ENCODE measurements at regions not wholly inside any gene's neighbourhood (a gene's known extent, or its start where the extent isn't known, plus 50 kb on each side); places are given as distances from the start of the nearest gene placed in this dataset.
"Not testable (repeated sequence)": the region's sequence is repeated elsewhere in the genome, so short reads cannot be mapped to it uniquely, and the experiment has no call there.

- no peak for DNase-seq (ENCODE audit: low read depth)
Measured at GRCh38 chr12:17358835-17359234, 731.2 kb downstream of the RERGL start.

GRCh38 chr12:17357396-17357795, 732.6 kb downstream of the RERGL start:
- no peak for DNase-seq (ENCODE audit: low read depth)

- no peak for DNase-seq (ENCODE audit: low read depth)
Measured at GRCh38 chr12:17352164-17352563, 737.8 kb downstream of the RERGL start.

- no peak for DNase-seq (ENCODE audit: low read depth)
Measured at GRCh38 chr12:17348311-17348710, 741.7 kb downstream of the RERGL start.

GRCh38 chr12:17344649-17345048, 738.7 kb upstream of the LMO3 start:
- no peak for DNase-seq (ENCODE audit: low read depth)

- no peak for DNase-seq (ENCODE audit: low read depth)
Measured at GRCh38 chr12:17342381-17342961, 736.5 kb upstream of the LMO3 start.

GRCh38 chr12:17335487-17335886, 729.5 kb upstream of the LMO3 start:
- no peak for DNase-seq (ENCODE audit: low read depth)

- no peak for DNase-seq (ENCODE audit: low read depth)
Measured at GRCh38 chr12:17334784-17335183, 728.8 kb upstream of the LMO3 start.

GRCh38 chr12:17333287-17333686, 727.3 kb upstream of the LMO3 start:
- no peak for DNase-seq (ENCODE audit: low read depth)

GRCh38 chr12:17326649-17327048, 720.7 kb upstream of the LMO3 start:
- DNase-seq (ENCODE audit: low read depth): no peak

- no peak for DNase-seq (ENCODE audit: low read depth)
Measured at GRCh38 chr12:17322090-17322489, 716.1 kb upstream of the LMO3 start.

- no peak for DNase-seq (ENCODE audit: low read depth)
Measured at GRCh38 chr12:17304503-17305347, 698.8 kb upstream of the LMO3 start.

GRCh38 chr12:17302001-17302400, 696.0 kb upstream of the LMO3 start:
- no peak for DNase-seq (ENCODE audit: low read depth)

GRCh38 chr12:17301544-17301943, 695.6 kb upstream of the LMO3 start:
- no peak for DNase-seq (ENCODE audit: low read depth)

GRCh38 chr12:17296882-17297281, 690.9 kb upstream of the LMO3 start:
- no peak for DNase-seq (ENCODE audit: low read depth)

GRCh38 chr12:17286874-17287273, 680.9 kb upstream of the LMO3 start:
- DNase-seq (ENCODE audit: low read depth): no peak

- no peak for DNase-seq (ENCODE audit: low read depth)
Measured at GRCh38 chr12:17284873-17285272, 678.9 kb upstream of the LMO3 start.

GRCh38 chr12:17283563-17283962, 677.6 kb upstream of the LMO3 start:
- no peak for DNase-seq (ENCODE audit: low read depth)

- DNase-seq (ENCODE audit: low read depth): not testable (repeated sequence)
Measured at GRCh38 chr12:17282169-17282568, 676.2 kb upstream of the LMO3 start.

GRCh38 chr12:17278946-17279345, 673.0 kb upstream of the LMO3 start:
- no peak for DNase-seq (ENCODE audit: low read depth)

- DNase-seq (ENCODE audit: low read depth): no peak
Measured at GRCh38 chr12:17276196-17276595, 670.2 kb upstream of the LMO3 start.

- DNase-seq (ENCODE audit: low read depth): no peak
Measured at GRCh38 chr12:17266856-17267255, 660.9 kb upstream of the LMO3 start.

- DNase-seq (ENCODE audit: low read depth): no peak
Measured at GRCh38 chr12:17264603-17265002, 658.6 kb upstream of the LMO3 start.

GRCh38 chr12:17239874-17240273, 633.9 kb upstream of the LMO3 start:
- DNase-seq (ENCODE audit: low read depth): no peak

Data from Daoy (cell line).